Esophagus squamous epithelium (tissue), 4 donors: ENCODE measurements at regions not wholly inside any gene's neighbourhood (a gene's known extent, or its start where the extent isn't known, plus 50 kb on each side); places are given as distances from the start of the nearest gene placed in this dataset.

Experiments
- POLR2A ChIP-seq, 4 donors: fragments of 450-650 bp; IDR thresholded peaks; one replicate each; pipeline ENCODE4 v1.6.1; 2017; ENCODE audit warnings: antibody characterized with exemption in 4 of 4, mild to moderate bottlenecking in 4 of 4, moderate library complexity in 3 of 4
- TF ChIP-seq, protein P1 (sequence below), 6 experiments: fragments of 450-650 bp in 4 of 6; fragments of 200-600 bp in 2 of 6; sonication (generic) in 2 of 6; IDR thresholded peaks; one replicate each; pipeline ENCODE4 v1.5.1; 2016 to 2019; ENCODE audit warnings: antibody characterized with exemption in 6 of 6, mild to moderate bottlenecking in 4 of 6, moderate library complexity in 4 of 6

DNA sequence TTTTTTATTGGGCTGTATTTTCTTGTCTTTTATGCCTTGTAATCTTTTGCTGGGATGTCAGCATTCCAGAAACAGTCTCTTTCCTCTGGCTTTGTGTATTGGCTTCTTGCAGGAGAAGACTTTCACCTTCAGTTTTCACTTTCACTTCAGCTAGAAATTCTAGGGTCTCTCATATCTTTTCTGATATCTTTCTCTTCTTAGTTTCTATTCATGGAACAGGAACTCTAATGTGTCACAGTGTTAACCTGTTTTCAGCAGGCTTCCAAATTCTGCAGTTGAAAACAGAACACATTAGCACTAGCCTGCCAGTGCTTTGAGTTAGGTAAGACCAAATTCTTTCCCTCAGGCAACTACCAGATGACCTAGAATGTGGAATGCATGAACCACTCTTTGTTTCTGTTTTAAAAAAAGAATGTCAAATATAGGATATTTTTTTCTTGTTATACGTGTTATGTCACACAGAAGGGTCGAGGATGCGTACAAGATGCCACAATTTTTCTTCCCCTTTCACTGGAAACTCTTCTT lies 164.7 kb downstream of the TUSC1 start:
- TF ChIP-seq, protein P1, sequence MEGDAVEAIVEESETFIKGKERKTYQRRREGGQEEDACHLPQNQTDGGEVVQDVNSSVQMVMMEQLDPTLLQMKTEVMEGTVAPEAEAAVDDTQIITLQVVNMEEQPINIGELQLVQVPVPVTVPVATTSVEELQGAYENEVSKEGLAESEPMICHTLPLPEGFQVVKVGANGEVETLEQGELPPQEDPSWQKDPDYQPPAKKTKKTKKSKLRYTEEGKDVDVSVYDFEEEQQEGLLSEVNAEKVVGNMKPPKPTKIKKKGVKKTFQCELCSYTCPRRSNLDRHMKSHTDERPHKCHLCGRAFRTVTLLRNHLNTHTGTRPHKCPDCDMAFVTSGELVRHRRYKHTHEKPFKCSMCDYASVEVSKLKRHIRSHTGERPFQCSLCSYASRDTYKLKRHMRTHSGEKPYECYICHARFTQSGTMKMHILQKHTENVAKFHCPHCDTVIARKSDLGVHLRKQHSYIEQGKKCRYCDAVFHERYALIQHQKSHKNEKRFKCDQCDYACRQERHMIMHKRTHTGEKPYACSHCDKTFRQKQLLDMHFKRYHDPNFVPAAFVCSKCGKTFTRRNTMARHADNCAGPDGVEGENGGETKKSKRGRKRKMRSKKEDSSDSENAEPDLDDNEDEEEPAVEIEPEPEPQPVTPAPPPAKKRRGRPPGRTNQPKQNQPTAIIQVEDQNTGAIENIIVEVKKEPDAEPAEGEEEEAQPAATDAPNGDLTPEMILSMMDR (IDR thresholded peaks at IDR 0.05), result no peak
- no peak for TF ChIP-seq POLR2A (IDR thresholded peaks at IDR 0.05)
